IMR-90 (cell line): ENCODE measurements at regions not wholly inside any gene's neighbourhood (a gene's known extent, or its start where the extent isn't known, plus 50 kb on each side); places are given as distances from the start of the nearest gene placed in this dataset.
A peak's percentile ranks its signal among the peaks of the same experiment; 100 is the strongest.

Source experiments
- ATAC-seq: fragments of 200-7000 bp; cut with Tn5 transposase; 2 replicates; pipeline ENCODE4 v1.9.1; 2020; ENCODE audit warnings: low read depth, mild to moderate bottlenecking, moderate library complexity
- BruUV-seq: library from RNA; stranded (reverse); fragments of 400-500 nt; replicated peaks from 2 replicates; lab custom pipeline; 2021; lab: Mats Ljungman, UMichigan
- CTCF ChIA-PET: fragments of 300-600 bp; formaldehyde crosslinking; extraction: SDS; loops from one replicate; lab custom pipeline; 2021; ENCODE audit warnings: antibody characterized with exemption; lab: Yijun Ruan, JAX
- POLR2A ChIA-PET: fragments of 300-600 bp; sonication (Branson Sonifier 250); formaldehyde crosslinking; loops from one replicate; lab custom pipeline; 2022; ENCODE audit warnings: antibody characterized with exemption; ENCODE audit not compliant: unreplicated experiment; lab: Charles Lee
- DNase-seq: peaks from one replicate; pipeline ENCODE4 v3.0.0; 2013
- H2AFZ ChIP-seq: replicated peaks from 2 replicates; pipeline ENCODE3; 2013; ENCODE audit warnings: low read length, mild to moderate bottlenecking; ENCODE audit not compliant: poor library complexity
- H2AK5ac ChIP-seq: 2 replicates; pipeline ENCODE4 v1.6.1; 2013; ENCODE audit warnings: low read depth, low read length, inconsistent platforms
- H2AK9ac ChIP-seq: replicated peaks from 2 replicates; pipeline ENCODE3; 2013; ENCODE audit warnings: mild to moderate bottlenecking, low read depth, low read length, moderate library complexity; ENCODE audit not compliant: poor library complexity
- H2BK120ac ChIP-seq: 2 replicates; pipeline ENCODE4 v1.6.1; 2013; ENCODE audit warnings: low read depth, low read length, inconsistent platforms
- H2BK15ac ChIP-seq: 3 replicates; pipeline ENCODE4 v1.6.1; 2013; ENCODE audit warnings: low read depth, low read length, inconsistent platforms
- H2BK20ac ChIP-seq: 2 replicates; pipeline ENCODE4 v1.6.1; 2013; ENCODE audit warnings: low read depth, mild to moderate bottlenecking, inconsistent platforms, low read length, moderate library complexity
- H2BK5ac ChIP-seq: 2 replicates; pipeline ENCODE4 v1.6.1; 2013; ENCODE audit warnings: mild to moderate bottlenecking, low read depth, low read length, inconsistent platforms; ENCODE audit not compliant: poor library complexity, severe bottlenecking
- H3K14ac ChIP-seq: replicated peaks from 2 replicates; pipeline ENCODE4 v1.6.1; 2013; ENCODE audit warnings: low read depth, low read length, inconsistent platforms
- H3K18ac ChIP-seq: 2 replicates; pipeline ENCODE4 v1.6.1; 2013; ENCODE audit warnings: low read depth, low read length, control low read depth
- H3K23ac ChIP-seq: 2 replicates; pipeline ENCODE4 v1.6.1; 2013; ENCODE audit warnings: low read depth, low read length, inconsistent platforms
- H3K27ac ChIP-seq: 2 replicates; pipeline ENCODE4 v1.5.1; 2013; ENCODE audit warnings: mild to moderate bottlenecking, control low read depth, low read length; ENCODE audit not compliant: insufficient read depth
- H3K27me3 ChIP-seq: 2 replicates; pipeline ENCODE4 v1.6.1; 2013; ENCODE audit warnings: low read length; ENCODE audit not compliant: control insufficient read depth, insufficient read depth
- H3K36me3 ChIP-seq: 2 replicates; pipeline ENCODE4 v1.6.1; 2013; ENCODE audit warnings: low read length, mixed read lengths; ENCODE audit not compliant: control insufficient read depth, insufficient read depth
- H3K4ac ChIP-seq: 2 replicates; pipeline ENCODE4 v1.6.1; 2013; ENCODE audit warnings: low read depth, low read length, inconsistent platforms
- H3K4me1 ChIP-seq: 2 replicates; pipeline ENCODE4 v1.6.1; 2013; ENCODE audit warnings: low read length, mixed read lengths; ENCODE audit not compliant: control insufficient read depth, insufficient read depth
- H3K4me2 ChIP-seq: 2 replicates; pipeline ENCODE4 v1.6.1; 2013; ENCODE audit warnings: low read depth, mild to moderate bottlenecking, control low read depth, low read length, moderate library complexity
- H3K4me3 ChIP-seq: 2 replicates; pipeline ENCODE4 v1.5.1; 2013; ENCODE audit warnings: low read depth, mild to moderate bottlenecking, control low read depth, low read length, moderate library complexity; ENCODE audit not compliant: insufficient read depth
- H3K56ac ChIP-seq: 2 replicates; pipeline ENCODE4 v1.6.1; 2013; ENCODE audit warnings: low read length, inconsistent platforms; ENCODE audit not compliant: insufficient read depth; ENCODE audit errors: extremely low read depth
- H3K79me1 ChIP-seq, 2 experiments: 2 replicates each; pipeline ENCODE4 v1.6.1; 2013; ENCODE audit warnings: low read length in 2 of 2, inconsistent platforms in 1 of 2, low read depth in 1 of 2
- H3K9ac ChIP-seq: 2 replicates; pipeline ENCODE4 v1.6.1; 2013; ENCODE audit warnings: low read depth, low read length, control low read depth
- H3K9me1 ChIP-seq: 2 replicates; pipeline ENCODE4 v1.6.1; 2013; ENCODE audit warnings: low read length, inconsistent platforms; ENCODE audit not compliant: insufficient read depth
- H3K9me3 ChIP-seq: 2 replicates; pipeline ENCODE4 v1.6.1; 2013; ENCODE audit warnings: low read length; ENCODE audit not compliant: control insufficient read depth, insufficient read depth
- H4K20me1 ChIP-seq: 2 replicates; pipeline ENCODE4 v1.6.1; 2013; ENCODE audit warnings: low read length, inconsistent platforms; ENCODE audit not compliant: insufficient read depth
- H4K5ac ChIP-seq: 2 replicates; pipeline ENCODE4 v1.6.1; 2013; ENCODE audit warnings: mild to moderate bottlenecking, low read depth, low read length, control low read depth
- H4K8ac ChIP-seq, 2 experiments: 2 replicates each; pipeline ENCODE4 v1.6.1; 2013; ENCODE audit warnings: low read depth in 2 of 2, low read length in 2 of 2, control low read depth in 1 of 2, inconsistent platforms in 1 of 2
- H4K91ac ChIP-seq: 2 replicates; pipeline ENCODE4 v1.6.1; 2013; ENCODE audit warnings: low read depth, low read length, inconsistent platforms; ENCODE audit not compliant: insufficient read depth
- BHLHE40 ChIP-seq: fragments of 150-350 bp; IDR thresholded peaks from 2 replicates; pipeline ENCODE4 v1.6.1; 2016; ENCODE audit warnings: mild to moderate bottlenecking, low read depth, low read length
- CEBPB ChIP-seq: IDR thresholded peaks from 2 replicates; pipeline ENCODE4 v1.6.1; 2012; ENCODE audit warnings: low read depth, low read length, improper control_type of control experiment
- CHD1 ChIP-seq: IDR thresholded peaks from 2 replicates; pipeline ENCODE4 v1.6.1; 2012; ENCODE audit warnings: low read depth, low read length, improper control_type of control experiment
- ELK1 ChIP-seq: fragments of 150-350 bp; IDR thresholded peaks from 2 replicates; pipeline ENCODE4 v1.6.1; 2016; ENCODE audit warnings: low read depth, mild to moderate bottlenecking, low read length, moderate library complexity, borderline replicate concordance
- FOS ChIP-seq: fragments of 150-350 bp; IDR thresholded peaks from 2 replicates; pipeline ENCODE4 v1.6.1; 2016; ENCODE audit warnings: low read depth, low read length
- MAFK ChIP-seq: IDR thresholded peaks from 2 replicates; pipeline ENCODE4 v1.6.1; 2012; ENCODE audit warnings: low read depth, low read length, improper control_type of control experiment
- MAZ ChIP-seq: IDR thresholded peaks from 2 replicates; pipeline ENCODE4 v1.6.1; 2012; ENCODE audit warnings: low read depth, mild to moderate bottlenecking, low read length, improper control_type of control experiment, moderate library complexity, borderline replicate concordance
- MXI1 ChIP-seq: IDR thresholded peaks from 2 replicates; pipeline ENCODE4 v1.6.1; 2012; ENCODE audit warnings: low read depth, mild to moderate bottlenecking, low read length, moderate library complexity, borderline replicate concordance
- NFE2L2 ChIP-seq: fragments of 150-350 bp; IDR thresholded peaks from 2 replicates; pipeline ENCODE4 v1.6.1; 2016; ENCODE audit warnings: low read depth, mild to moderate bottlenecking, low read length
- POLR2A ChIP-seq: IDR thresholded peaks from 2 replicates; pipeline ENCODE4 v1.6.1; 2012; ENCODE audit warnings: mild to moderate bottlenecking, low read depth, low read length
- RAD21 ChIP-seq: IDR thresholded peaks from 2 replicates; pipeline ENCODE4 v1.6.1; 2012; ENCODE audit warnings: low read length, improper control_type of control experiment
- RCOR1 ChIP-seq: IDR thresholded peaks from 2 replicates; pipeline ENCODE4 v1.6.1; 2012; ENCODE audit warnings: mild to moderate bottlenecking, low read length, improper control_type of control experiment; ENCODE audit not compliant: insufficient replicate concordance
- RFX5 ChIP-seq: IDR thresholded peaks from 2 replicates; pipeline ENCODE4 v1.8.0; 2012; ENCODE audit warnings: low read depth, mild to moderate bottlenecking, low read length, moderate library complexity
- SMC3 ChIP-seq: fragments of 150-350 bp; IDR thresholded peaks from 2 replicates; pipeline ENCODE4 v1.6.1; 2016; ENCODE audit warnings: low read depth, mild to moderate bottlenecking, antibody characterized with exemption, low read length, moderate library complexity
- USF2 ChIP-seq: fragments of 150-350 bp; IDR thresholded peaks from 2 replicates; pipeline ENCODE4 v1.6.1; 2017; ENCODE audit warnings: mild to moderate bottlenecking, antibody characterized with exemption, low read length, low read depth
- WGBS, 2 experiments: methylation state at CpG; one replicate each; pipeline versions ENCODE4 v1.1.5 to v1.1.7; 2013; ENCODE audit warnings: missing lambda C conversion rate in 2 of 2; ENCODE audit not compliant: insufficient read length in 1 of 2; ENCODE audit errors: extremely low coverage in 2 of 2; 5-methylcytosine and 5-hydroxymethylcytosine counted together
- dilution Hi-C: fragments of 300-500 bp; cut with HindIII; formaldehyde crosslinking; loops from one replicate; pipeline ENCODE4 v1.14.3; 2018; ENCODE audit warnings: low sequenced_read_pairs; ENCODE audit not compliant: unreplicated experiment
- in situ Hi-C: fragments of 300-500 bp; cut with MboI; formaldehyde crosslinking; loops from 3 replicates; pipeline ENCODE4 v1.14.3; 2019; ENCODE audit warnings: low sequenced_read_pairs, inconsistent platforms, mixed read lengths
- intact Hi-C: fragments of 100-400 bp; cut with micrococcal nuclease; formaldehyde crosslinking; loops from 2 replicates; pipeline ENCODE4 v1.10.0; 2022
- TF ChIP-seq, protein P1 (sequence below): conservative IDR thresholded peaks from 2 replicates; pipeline ENCODE4 v1.5.1; 2012; ENCODE audit warnings: mild to moderate bottlenecking, low read depth, low read length, improper control_type of control experiment

DNA sequence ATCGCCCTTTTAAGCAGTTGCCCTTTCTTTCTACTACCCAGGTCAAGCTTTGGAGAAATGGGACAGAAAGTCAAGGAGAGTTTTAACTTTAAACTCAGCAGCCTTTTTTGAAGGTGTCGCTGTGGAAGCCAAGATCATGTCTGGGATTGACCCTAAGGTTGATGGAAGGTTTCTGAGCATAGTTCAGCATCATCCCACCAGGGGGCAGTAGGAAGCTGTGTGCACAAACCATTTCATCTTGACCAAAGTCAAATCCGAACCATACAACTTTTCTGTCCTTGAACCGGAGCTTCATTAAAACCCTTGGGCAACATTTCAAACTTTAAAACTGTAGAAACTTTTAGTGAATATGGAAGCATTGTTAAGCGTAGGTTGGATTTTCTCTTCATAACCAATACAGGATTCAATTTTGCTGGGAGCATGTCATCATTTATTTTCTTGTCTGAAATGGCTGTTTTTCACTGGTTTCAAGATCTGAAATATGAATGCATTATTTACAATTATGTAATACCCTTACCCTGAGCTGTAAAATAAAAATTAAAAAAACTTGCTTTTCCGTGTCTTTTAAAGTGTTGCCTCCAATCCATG, 214.4 kb upstream of the KIAA1217 start:
- intact Hi-C loops (loop anchor here (1.0 to 2.0 kb wide), 4 partner anchors 203 to 836 kb away; no protein-coding TSS in a partner anchor), in situ Hi-C loops (loop anchor here (5.0 to 10.0 kb wide), 3 partner anchors 370 to 560 kb away; no protein-coding TSS in a partner anchor), dilution Hi-C loops (no loop called here)
- Histone ChIP-seq H3K14ac (no peak overlapping the region), H3K36me3 (no peaks in the 10 kb centered on the region), H3K23ac (no peak overlapping the region), H4K8ac (no peak overlapping the region), H2BK15ac (no peak overlapping the region), H2BK5ac (no peak overlapping the region), H3K27me3 (no peaks in the 10 kb centered on the region), H3K4me2 (no peak overlapping the region), H3K9me1 (no peaks in the 10 kb centered on the region), H3K4me3 (no peak overlapping the region), H3K4me1 (no peaks in the 10 kb centered on the region), H3K79me1 (no peaks in the 10 kb centered on the region), H2AK9ac (no peak overlapping the region), H3K56ac (no peak overlapping the region), H3K9ac (no peak overlapping the region), H2BK20ac (no peak overlapping the region), H3K4ac (no peak overlapping the region), H4K5ac (no peak overlapping the region), H2AK5ac (no peak overlapping the region), H4K91ac (no peak overlapping the region), H3K9me3 (no peaks in the 10 kb centered on the region; the same call in 1 of the 2 replicates), H4K20me1 (no peaks in the 10 kb centered on the region), H2AFZ (no peak overlapping the region), H3K27ac (no peak overlapping the region), H2BK120ac (no peak overlapping the region), H3K18ac (no peak overlapping the region)
- WGBS, 2 experiments: no CpG with 5 or more reads among the region's 6 CpGs
- DNase-seq (peak; percentile 39), ATAC-seq (peak; percentile 70)
- ChIA-PET CTCF (interaction anchor here (0.6 to 3.1 kb wide), 12 partner anchors 11 to 836 kb away, joined by 3 to 20 read pairs (median 4); no protein-coding TSS in a partner anchor), POLR2A (no interaction called here)
- BruUV-seq: no TSS peak
- TF ChIP-seq MXI1: no peak
- TF ChIP-seq CHD1: no peak
- TF ChIP-seq, protein P1, sequence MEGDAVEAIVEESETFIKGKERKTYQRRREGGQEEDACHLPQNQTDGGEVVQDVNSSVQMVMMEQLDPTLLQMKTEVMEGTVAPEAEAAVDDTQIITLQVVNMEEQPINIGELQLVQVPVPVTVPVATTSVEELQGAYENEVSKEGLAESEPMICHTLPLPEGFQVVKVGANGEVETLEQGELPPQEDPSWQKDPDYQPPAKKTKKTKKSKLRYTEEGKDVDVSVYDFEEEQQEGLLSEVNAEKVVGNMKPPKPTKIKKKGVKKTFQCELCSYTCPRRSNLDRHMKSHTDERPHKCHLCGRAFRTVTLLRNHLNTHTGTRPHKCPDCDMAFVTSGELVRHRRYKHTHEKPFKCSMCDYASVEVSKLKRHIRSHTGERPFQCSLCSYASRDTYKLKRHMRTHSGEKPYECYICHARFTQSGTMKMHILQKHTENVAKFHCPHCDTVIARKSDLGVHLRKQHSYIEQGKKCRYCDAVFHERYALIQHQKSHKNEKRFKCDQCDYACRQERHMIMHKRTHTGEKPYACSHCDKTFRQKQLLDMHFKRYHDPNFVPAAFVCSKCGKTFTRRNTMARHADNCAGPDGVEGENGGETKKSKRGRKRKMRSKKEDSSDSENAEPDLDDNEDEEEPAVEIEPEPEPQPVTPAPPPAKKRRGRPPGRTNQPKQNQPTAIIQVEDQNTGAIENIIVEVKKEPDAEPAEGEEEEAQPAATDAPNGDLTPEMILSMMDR: peak; percentile 70
- TF ChIP-seq FOS: no peak
- TF ChIP-seq NFE2L2: no peak
- no peak for TF ChIP-seq MAZ
- no peak for TF ChIP-seq ELK1
- TF ChIP-seq MAFK: no peak
- no peak for TF ChIP-seq RCOR1
- TF ChIP-seq RAD21: peak; percentile 77
- TF ChIP-seq BHLHE40: no peak
- no peak for TF ChIP-seq CEBPB
- no peak for TF ChIP-seq RFX5
- TF ChIP-seq USF2: no peak
- peak; percentile 69 for TF ChIP-seq SMC3
- no peak for TF ChIP-seq POLR2A
